HepG2 (cell line): ENCODE measurements at regions not wholly inside any gene's neighbourhood (a gene's known extent, or its start where the extent isn't known, plus 50 kb on each side); places are given as distances from the start of the nearest gene placed in this dataset.

Experiments
- ATAC-seq: fragments of 200-7000 bp; cut with Tn5 transposase; 3 replicates; pipeline ENCODE4 v1.9.1; 2020; ENCODE audit warnings: mild to moderate bottlenecking, moderate library complexity
- BruUV-seq: library from RNA; stranded (reverse); fragments of 400-500 nt; replicated peaks from 2 replicates; lab custom pipeline; 2021; lab: Mats Ljungman, UMichigan
- CTCF ChIA-PET: fragments of 300-600 bp; formaldehyde crosslinking; extraction: SDS; loops from one replicate; lab custom pipeline; 2021; ENCODE audit warnings: low total read pairs, inconsistent platforms, low intra/inter-chr PET ratio; lab: Yijun Ruan, JAX
- POLR2A ChIA-PET: fragments of 350-600 bp; sonication (Branson Sonifier 250); formaldehyde crosslinking; loops from one replicate; lab custom pipeline; 2020; ENCODE audit warnings: antibody characterized with exemption, inconsistent platforms; lab: Yijun Ruan, JAX
- DNase-seq: peaks from one replicate; pipeline ENCODE4 v3.0.0-alpha.2; 2015; ENCODE audit warnings: low spot score
- FAIRE-seq: peaks from 3 replicates; lab custom pipeline; 2011; peaks lifted over from hg19 to GRCh38; lab: Jason Lieb, UNC
- H2AFZ ChIP-seq: one replicate; pipeline ENCODE4 v1.6.1; 2011; ENCODE audit warnings: low read length, inconsistent platforms
- H3K27ac ChIP-seq: fragments of 300-600 bp; 3 replicates; pipeline ENCODE4 v1.8.0; 2011; ENCODE audit warnings: mixed run types, mild to moderate bottlenecking, mixed read lengths, low read length, inconsistent platforms; ENCODE audit not compliant: insufficient read depth; ENCODE audit errors: extremely low read length
- H3K27me3 ChIP-seq, 2 experiments: fragments of 200-600 bp in 1 of 2; 2 replicates in 1 of 2; 3 replicates in 1 of 2; pipeline versions ENCODE4 v1.6.0 to v1.8.0; 2011; ENCODE audit warnings: low read length in 2 of 2, mild to moderate bottlenecking in 2 of 2, moderate library complexity in 2 of 2, inconsistent platforms in 1 of 2; ENCODE audit not compliant: insufficient read depth in 2 of 2, control insufficient read depth in 1 of 2
- H3K36me3 ChIP-seq, 2 experiments: fragments of 200-600 bp in 1 of 2; replicated peaks in 1 of 2; 2 replicates in 1 of 2; 3 replicates in 1 of 2; pipeline versions ENCODE4 v1.5.1 to v1.8.0; 2011; ENCODE audit warnings: low read length in 2 of 2, inconsistent platforms in 1 of 2; ENCODE audit not compliant: insufficient read depth in 2 of 2, control insufficient read depth in 1 of 2
- H3K4me1 ChIP-seq: 2 replicates; pipeline ENCODE4 v1.5.1; 2012; ENCODE audit warnings: low read length, inconsistent platforms; ENCODE audit not compliant: insufficient read depth
- H3K4me2 ChIP-seq: 2 replicates; pipeline ENCODE4 v1.6.0; 2011; ENCODE audit warnings: low read depth, low read length, inconsistent platforms
- H3K4me3 ChIP-seq, 3 experiments: fragments of 200-600 bp in 1 of 3; sonication (generic), shearing (Covaris generic) in 1 of 3; replicated peaks in 1 of 3; 2 replicates each; pipeline ENCODE4 v1.5.1; 2011 to 2016; ENCODE audit warnings: low read length in 3 of 3, inconsistent platforms in 2 of 3, low read depth in 2 of 3, mild to moderate bottlenecking in 2 of 3, control low read depth in 1 of 3, mixed read lengths in 1 of 3; ENCODE audit not compliant: insufficient read depth in 1 of 3
- H3K79me2 ChIP-seq: one replicate; pipeline ENCODE4 v1.6.1; 2011; ENCODE audit warnings: low read length, inconsistent platforms; ENCODE audit not compliant: insufficient read depth
- H3K9ac ChIP-seq: 2 replicates; pipeline ENCODE4 v1.6.0; 2011; ENCODE audit warnings: mild to moderate bottlenecking, low read depth, low read length, inconsistent platforms; ENCODE audit not compliant: insufficient read depth
- H3K9me3 ChIP-seq: 2 replicates; pipeline ENCODE4 v1.5.1; 2012; ENCODE audit warnings: mild to moderate bottlenecking, low read length
- H4K20me1 ChIP-seq: 2 replicates; pipeline ENCODE4 v1.6.0; 2011; ENCODE audit warnings: inconsistent platforms, mild to moderate bottlenecking, low read length, moderate library complexity; ENCODE audit not compliant: insufficient read depth
- ZFY ChIP-seq: sonication (generic); formaldehyde crosslinking; IDR thresholded peaks from 2 replicates; pipeline ENCODE4 v1.4.0; 2020; ENCODE audit warnings: missing genetic modification reagents
- ZNF263 ChIP-seq: sonication (generic); formaldehyde crosslinking; IDR thresholded peaks from 2 replicates; pipeline ENCODE4 v1.4.0; 2020; ENCODE audit warnings: missing genetic modification reagents
- ZNF468 ChIP-seq: sonication (generic); formaldehyde crosslinking; IDR thresholded peaks from 2 replicates; pipeline ENCODE4 v1.8.0; 2022; ENCODE audit warnings: mild to moderate bottlenecking, moderate library complexity, missing genetic modification reagents
- WGBS: methylation state at CpG from one replicate; pipeline ENCODE4 v1.1.6; 2017; ENCODE audit warnings: low lambda C conversion rate; 5-methylcytosine and 5-hydroxymethylcytosine counted together
- in situ Hi-C: cut with HindIII; loops from 2 replicates; pipeline ENCODE4 v1.10.0; 2017; ENCODE audit warnings: low pct_unique_long_range_greater_than_20kb; ENCODE audit not compliant: extremely low pct_ligation_motif_present
- intact Hi-C: fragments of 100-400 bp; cut with micrococcal nuclease; formaldehyde crosslinking; loops from one replicate; pipeline ENCODE4 v1.10.0; 2022; ENCODE audit not compliant: unreplicated experiment
- TF ChIP-seq, protein P1 (sequence below): sonication (generic); formaldehyde crosslinking; IDR thresholded peaks from 2 replicates; pipeline ENCODE4 v1.5.0; 2020; ENCODE audit warnings: missing genetic modification reagents
- TF ChIP-seq, protein P2 (sequence below): sonication (generic); formaldehyde crosslinking; IDR thresholded peaks from 2 replicates; pipeline ENCODE4 v1.5.1; 2020; ENCODE audit warnings: missing genetic modification reagents, mild to moderate bottlenecking, borderline replicate concordance
- TF ChIP-seq, protein P3 (sequence below): sonication (generic); formaldehyde crosslinking; conservative IDR thresholded peaks from 2 replicates; pipeline ENCODE4 v1.4.0; 2020; ENCODE audit warnings: missing genetic modification reagents

DNA sequence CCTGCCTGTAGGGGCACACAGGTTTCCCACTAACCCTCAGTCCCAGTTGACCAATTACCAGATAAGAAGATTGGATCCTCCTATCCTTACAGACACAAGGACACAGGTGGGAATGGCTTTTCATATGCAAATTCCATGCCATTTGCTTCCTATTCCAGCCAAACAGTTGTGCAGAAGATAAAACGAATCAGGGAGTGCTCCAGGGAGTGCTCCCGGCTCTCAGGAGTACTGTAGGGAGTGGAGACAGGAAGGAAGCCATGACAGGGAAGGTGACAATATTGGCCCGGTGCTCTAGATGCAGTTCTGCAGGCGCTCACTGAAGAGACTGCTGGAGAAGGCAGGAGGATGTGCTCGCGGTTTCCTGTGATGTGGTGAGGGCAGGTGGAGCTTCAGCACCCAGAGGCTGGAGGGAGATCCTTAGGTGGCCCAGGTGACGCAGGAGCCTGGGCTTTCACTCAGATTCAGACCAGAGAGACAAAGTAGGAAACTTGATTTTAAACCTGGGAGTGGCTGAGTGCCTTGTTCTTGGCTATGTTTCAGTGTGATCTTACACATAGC lies 260.0 kb downstream of the AUH start:
- intact Hi-C loops: no loop called here

More for the DNA sequence above, 260.0 kb downstream of the AUH start:
- CTCF ChIA-PET: no interaction called here
- Histone ChIP-seq H3K4me3 (no peak overlapping the region), H3K79me2 (no peaks in the 10 kb centered on the region), H3K4me1 (peaks cover 37% of the 10 kb centered on the region), H4K20me1 (no peaks in the 10 kb centered on the region), H2AFZ (no peak overlapping the region), H3K27ac (peak overlapping the region; percentile 92), H3K9ac (peak overlapping the region; percentile 51; the same call in 1 of the 2 replicates), H3K9me3 (no peaks in the 10 kb centered on the region), H3K4me2 (peak overlapping the region; percentile 48), H3K36me3 (no peaks in the 10 kb centered on the region), H3K27me3 (no peaks in the 10 kb centered on the region)
- 95% methylated on average over 7 of the region's 7 CpGs for WGBS
- ATAC-seq (no peak), FAIRE-seq (no peak), DNase-seq (no peak)
- BruUV-seq: no TSS peak
- POLR2A ChIA-PET: interaction anchor here (0.9 to 1.9 kb wide), 4 partner anchors 12 to 106 kb away, joined by 4 to 7 read pairs (median 6); no protein-coding TSS in a partner anchor
- in situ Hi-C loops: no loop called here
- TF ChIP-seq ZNF263 (CRISPR knock-in tag): peak; percentile 99
- TF ChIP-seq, protein P1, sequence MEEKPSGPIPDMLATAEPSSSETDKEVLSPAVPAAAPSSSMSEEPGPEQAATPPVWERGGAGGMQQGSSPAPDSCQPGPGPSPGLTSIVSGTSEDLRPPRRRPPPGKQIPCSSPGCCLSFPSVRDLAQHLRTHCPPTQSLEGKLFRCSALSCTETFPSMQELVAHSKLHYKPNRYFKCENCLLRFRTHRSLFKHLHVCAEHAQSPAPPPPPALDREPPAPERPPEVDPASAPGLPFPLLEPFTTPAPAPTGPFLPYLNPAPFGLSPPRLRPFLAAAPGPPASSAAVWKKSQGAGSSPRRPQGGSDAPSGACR (CRISPR knock-in tag): 0 out of 2 replicates have a peak, but pooled peaks have one; percentile 17
- TF ChIP-seq, protein P2, sequence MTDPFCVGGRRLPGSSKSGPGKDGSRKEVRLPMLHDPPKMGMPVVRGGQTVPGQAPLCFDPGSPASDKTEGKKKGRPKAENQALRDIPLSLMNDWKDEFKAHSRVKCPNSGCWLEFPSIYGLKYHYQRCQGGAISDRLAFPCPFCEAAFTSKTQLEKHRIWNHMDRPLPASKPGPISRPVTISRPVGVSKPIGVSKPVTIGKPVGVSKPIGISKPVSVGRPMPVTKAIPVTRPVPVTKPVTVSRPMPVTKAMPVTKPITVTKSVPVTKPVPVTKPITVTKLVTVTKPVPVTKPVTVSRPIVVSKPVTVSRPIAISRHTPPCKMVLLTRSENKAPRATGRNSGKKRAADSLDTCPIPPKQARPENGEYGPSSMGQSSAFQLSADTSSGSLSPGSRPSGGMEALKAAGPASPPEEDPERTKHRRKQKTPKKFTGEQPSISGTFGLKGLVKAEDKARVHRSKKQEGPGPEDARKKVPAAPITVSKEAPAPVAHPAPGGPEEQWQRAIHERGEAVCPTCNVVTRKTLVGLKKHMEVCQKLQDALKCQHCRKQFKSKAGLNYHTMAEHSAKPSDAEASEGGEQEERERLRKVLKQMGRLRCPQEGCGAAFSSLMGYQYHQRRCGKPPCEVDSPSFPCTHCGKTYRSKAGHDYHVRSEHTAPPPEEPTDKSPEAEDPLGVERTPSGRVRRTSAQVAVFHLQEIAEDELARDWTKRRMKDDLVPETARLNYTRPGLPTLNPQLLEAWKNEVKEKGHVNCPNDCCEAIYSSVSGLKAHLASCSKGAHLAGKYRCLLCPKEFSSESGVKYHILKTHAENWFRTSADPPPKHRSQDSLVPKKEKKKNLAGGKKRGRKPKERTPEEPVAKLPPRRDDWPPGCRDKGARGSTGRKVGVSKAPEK (CRISPR knock-in tag): no peak
- no peak for TF ChIP-seq ZNF468
- TF ChIP-seq ZFY (CRISPR knock-in tag): no peak
- TF ChIP-seq, protein P3, sequence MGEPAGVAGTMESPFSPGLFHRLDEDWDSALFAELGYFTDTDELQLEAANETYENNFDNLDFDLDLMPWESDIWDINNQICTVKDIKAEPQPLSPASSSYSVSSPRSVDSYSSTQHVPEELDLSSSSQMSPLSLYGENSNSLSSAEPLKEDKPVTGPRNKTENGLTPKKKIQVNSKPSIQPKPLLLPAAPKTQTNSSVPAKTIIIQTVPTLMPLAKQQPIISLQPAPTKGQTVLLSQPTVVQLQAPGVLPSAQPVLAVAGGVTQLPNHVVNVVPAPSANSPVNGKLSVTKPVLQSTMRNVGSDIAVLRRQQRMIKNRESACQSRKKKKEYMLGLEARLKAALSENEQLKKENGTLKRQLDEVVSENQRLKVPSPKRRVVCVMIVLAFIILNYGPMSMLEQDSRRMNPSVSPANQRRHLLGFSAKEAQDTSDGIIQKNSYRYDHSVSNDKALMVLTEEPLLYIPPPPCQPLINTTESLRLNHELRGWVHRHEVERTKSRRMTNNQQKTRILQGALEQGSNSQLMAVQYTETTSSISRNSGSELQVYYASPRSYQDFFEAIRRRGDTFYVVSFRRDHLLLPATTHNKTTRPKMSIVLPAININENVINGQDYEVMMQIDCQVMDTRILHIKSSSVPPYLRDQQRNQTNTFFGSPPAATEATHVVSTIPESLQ (CRISPR knock-in tag): no peak
